RKO (cell line): ENCODE measurements at regions not wholly inside any gene's neighbourhood (a gene's known extent, or its start where the extent isn't known, plus 50 kb on each side); places are given as distances from the start of the nearest gene placed in this dataset.
"Not testable (repeated sequence)": the region's sequence is repeated elsewhere in the genome, so short reads cannot be mapped to it uniquely, and the experiment has no call there.

Experiments used
- DNase-seq: peaks from one replicate; pipeline ENCODE4 v3.0.0-alpha.2; 2016; ENCODE audit warnings: low spot score

GRCh38 chr2:209181984-209182383 is 241.9 kb upstream of the MAP2 start:
- DNase-seq = no peak

DNA sequence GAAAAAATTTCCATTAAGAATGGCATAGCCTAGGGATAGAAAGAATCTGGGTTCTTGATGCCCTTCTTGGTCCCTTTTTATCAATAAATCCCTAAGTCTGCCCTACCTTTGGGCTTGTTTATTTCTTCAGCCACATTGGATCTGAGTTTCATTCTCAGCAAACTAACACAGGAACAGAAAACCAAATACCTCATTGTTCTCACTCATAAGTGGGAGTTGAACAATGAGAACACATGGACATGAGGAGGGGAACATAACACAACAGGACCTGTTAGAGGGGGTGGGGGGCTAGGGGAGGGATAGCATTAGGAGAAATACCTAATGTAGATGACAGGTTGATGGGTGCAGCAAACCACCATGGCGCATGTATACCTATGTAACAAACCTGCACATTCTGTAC is 237.0 kb upstream of the MAP2 start:
- DNase-seq = not testable (repeated sequence)

DNA sequence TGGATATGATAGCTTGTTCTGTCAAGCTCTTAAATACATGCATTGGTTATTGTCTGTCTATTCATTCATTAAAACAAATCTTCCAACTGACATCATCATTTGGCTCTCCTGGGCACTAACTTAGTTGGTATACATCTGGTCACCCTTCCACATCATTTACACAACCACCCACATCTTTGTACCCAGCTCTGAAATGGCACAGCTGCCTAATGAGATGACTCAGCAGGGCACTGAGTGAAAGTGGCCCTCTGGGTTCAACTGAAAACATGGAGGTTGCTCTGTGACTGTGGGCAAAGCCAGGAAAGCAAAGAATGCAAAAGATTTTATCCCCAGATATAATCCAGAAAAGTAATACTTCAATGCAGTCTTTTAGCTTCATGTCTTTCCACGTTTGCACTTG is 234.0 kb upstream of the MAP2 start:
- DNase-seq = no peak

DNA sequence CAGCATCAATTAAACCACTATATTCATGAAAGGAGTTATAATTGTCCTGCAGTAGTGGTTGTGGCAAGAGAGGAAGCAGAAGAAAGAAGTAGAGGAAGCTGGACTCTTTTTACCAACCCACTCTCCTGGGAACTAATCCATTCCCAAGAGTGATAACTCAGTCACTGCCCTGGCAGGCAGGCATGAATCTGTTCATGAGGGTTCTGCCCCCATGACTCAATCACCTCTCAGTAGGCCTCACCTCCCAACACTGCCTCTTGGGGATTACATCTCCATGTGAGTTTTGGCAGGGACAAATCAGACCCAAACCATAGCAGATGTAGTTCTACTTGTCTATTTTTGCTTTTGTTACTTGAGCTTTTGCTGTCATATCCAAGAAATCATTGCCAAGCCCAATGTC is 232.7 kb upstream of the MAP2 start:
- no peak for DNase-seq

DNA sequence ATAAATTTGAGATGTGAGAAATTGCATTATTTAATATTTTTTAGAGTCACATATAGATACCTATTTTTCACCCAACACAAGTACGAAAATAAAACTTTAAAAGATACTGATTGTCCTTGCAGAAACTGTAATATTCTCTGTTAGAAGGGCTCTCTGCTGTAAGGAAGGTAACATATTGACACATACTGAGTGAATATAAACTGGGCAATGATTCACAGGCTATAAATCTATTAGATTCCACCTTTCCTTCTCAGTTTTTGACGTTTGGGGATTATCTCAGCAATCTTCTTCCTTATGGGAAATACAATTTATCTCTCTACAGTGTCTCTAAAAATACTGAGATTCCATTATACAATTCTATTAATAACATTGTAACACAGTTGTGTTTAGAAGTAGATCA is 229.1 kb upstream of the MAP2 start:
- DNase-seq = no peak

DNA sequence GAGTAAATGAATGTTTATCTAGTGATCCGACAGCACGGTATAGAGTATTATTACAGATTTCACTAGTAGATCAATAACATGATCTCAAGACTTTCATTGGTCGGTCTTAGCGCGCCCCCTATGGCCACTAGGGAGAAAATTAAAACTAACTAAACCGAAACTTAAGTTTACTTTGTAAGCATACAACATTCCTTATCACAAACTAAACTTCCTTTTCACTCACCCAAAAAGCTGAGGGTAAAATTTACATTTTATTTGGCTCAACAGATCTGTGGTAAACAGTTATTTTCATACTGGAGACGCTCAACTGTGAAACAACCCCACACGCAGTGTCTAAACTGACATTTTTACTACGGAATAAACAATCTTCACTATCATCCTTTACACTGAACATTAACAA is 215.6 kb upstream of the MAP2 start:
- peak; percentile 50 for DNase-seq

- DNase-seq = no peak
These were observed 213.9 kb upstream of the MAP2 start for GRCh38 chr2:209209943-209210342.

GRCh38 chr2:209230560-209230959 is 193.3 kb upstream of the MAP2 start:
- no peak for DNase-seq

DNA sequence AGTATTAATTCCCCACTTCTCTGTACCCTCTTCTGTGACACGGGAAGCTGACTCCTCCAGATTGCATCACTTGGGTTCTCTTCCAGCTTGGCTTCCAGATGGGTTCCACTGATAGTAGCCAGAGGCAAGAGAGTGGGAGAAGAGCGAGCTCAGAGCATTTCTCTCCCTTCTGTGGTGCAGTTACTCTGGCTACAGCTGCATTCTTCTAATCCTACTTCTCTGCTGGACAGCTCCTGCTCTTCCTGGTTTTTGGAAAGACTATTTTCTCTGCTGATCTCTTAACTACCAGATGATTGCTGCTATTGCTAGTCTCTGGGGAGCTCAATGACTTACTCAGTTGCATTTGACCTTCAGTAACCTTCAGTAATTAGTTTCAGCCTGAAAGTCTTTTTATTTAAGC is 187.5 kb upstream of the MAP2 start:
- DNase-seq = peak; percentile 1

DNA sequence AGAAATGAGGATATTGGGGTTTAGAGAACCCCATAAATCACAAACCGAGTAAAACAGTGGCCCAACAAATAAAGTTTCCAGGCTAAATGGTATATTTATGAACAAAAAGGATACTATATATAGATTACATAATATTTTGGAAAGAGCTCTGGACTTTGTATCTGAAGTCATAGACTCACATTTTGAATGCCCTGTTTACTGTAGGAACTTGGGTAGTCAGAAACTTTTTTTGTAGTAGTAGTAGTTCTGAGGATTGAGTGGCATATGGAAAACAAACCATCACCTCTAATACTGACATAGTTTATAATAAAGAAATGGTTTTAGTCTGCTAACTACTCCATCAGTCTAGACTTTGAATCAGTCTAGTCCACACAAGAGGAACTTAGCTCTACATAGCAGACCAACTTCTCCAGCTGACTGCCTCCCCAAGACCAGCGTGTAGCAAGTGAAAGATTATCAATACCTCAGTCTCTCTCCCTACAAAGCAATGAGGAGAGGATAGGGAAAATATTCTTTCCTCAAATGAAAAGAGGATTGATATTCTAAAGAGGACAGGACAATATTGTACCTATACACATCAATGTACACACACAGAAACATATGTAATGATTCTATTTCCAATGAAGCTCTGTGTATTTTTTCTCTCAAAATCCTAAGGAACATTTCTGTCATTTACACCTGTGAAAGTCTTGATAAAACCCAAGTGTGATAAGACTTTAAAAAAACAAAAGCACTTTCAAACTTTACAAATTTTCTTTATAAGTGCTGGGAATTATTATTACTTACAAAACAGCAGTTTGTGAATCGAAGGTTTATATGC is 184.9 kb upstream of the MAP2 start:
- no peak for DNase-seq

- DNase-seq = no peak
These were observed 184.3 kb upstream of the MAP2 start for GRCh38 chr2:209239585-209239938.

DNA sequence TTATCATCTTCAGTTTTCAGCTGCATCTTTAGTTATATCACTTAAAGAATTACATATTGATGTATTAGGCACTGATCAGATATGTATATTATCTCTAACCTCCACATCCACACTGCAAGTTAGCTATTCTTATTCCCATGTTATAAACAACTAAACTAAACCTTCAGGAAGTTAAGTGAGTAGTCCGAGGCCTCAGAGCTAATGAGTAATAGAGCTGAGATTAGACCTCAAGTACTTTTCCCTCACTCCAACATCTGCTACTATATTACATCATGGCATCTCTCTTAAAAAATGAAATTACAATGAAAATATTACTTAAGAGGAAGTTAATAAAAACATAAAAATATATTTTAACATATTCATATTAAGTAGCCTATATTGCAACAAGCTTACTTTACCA is 183.6 kb upstream of the MAP2 start:
- no peak for DNase-seq

- no peak for DNase-seq
These were observed 170.3 kb upstream of the MAP2 start for GRCh38 chr2:209253544-209253943.

- no peak for DNase-seq
These were observed 164.1 kb upstream of the MAP2 start for GRCh38 chr2:209259767-209260166.

DNA sequence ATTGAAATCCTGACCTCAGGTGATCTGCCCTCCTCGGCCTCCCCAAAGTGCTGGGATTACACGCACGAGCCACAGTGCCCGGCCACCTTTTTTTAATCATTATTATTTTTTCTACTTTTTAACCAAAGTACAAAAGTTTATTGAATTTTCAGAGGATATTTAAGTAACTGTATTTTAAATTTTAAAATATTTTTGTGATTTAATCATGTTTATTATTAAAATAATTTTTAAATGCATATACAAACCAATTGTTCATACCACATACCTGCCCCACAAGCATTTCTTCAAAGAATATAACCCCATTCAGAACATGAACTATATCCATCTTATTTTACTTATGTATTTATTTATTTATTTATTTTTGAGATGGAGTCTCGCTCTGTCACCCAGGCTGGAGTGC is 163.6 kb upstream of the MAP2 start:
- no peak for DNase-seq

DNA sequence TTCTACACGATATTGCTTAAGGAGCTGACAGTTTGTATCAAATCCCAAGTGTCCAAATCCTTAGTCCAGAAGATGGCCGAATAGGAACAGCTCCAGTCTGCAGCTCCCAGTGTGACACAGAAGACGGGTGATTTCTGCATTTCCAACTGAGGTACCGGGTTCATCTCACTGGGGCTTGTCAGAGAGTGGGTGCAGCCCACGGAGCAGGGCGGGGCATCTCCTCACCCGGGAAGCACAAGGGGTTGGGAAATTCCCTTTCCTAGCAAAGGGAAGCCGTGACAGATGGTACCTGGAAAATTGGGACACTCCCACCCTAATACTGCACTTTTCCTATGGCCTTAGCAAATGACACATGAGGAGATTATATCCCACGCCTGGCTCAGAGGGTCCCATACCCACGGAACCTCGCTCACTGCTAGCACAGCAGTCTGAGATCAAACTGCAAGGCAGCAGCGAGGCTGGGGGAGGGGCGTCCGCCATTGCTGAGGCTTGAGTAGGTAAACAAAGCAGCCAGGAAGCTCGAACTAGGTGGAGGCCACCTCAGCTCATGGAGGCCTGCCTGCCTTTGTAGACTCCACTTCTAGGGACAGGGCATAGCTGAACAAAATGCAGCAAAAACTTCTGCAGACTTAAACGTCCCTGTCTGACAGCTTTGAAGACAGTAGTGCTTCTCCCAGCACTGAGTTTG is 162.3 kb upstream of the MAP2 start:
- not testable (repeated sequence) for DNase-seq

- no peak for DNase-seq
These were observed 154.8 kb upstream of the MAP2 start for GRCh38 chr2:209269024-209269423.

- no peak for DNase-seq
These were observed 147.8 kb upstream of the MAP2 start for GRCh38 chr2:209276000-209276399.

DNA sequence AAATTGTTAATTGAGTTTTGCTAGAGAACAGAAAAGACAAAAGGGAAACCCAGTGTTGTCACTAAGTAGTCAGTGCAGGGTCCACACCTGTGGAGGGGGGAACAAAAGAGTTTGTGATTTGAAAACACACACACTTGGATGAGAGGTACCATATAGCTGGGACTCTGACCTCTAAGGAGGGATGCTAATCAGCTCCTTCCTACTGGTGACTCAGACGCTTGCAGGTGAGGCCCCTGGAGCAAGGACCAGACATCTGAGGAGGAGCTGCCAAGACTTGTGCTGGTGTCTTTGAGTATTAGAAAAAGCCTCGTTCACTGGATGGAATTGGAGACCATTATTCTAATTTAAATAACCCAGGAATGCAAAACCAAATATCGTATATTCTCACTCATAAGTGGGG is 146.4 kb upstream of the MAP2 start:
- no peak for DNase-seq

DNA sequence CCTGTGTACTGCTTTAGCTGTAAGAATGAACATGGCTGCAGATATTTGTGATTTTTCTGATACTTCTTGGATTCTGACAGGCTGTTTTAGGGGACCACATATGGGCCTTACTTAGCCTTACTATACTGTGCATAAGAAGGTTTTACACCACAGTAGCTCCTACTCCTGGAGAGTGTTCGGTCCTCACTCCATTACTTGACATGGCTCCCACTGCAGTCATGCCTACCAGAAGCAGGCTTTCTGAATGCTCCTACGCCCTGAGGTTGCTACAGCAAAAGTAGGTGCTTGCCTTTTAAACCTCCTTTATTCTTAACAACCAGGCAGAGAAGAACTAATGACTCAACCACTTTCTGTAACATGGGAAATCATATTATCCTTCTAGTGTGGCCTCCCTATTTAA is 125.2 kb upstream of the MAP2 start:
- no peak for DNase-seq

- not testable (repeated sequence) for DNase-seq
These were observed 124.4 kb upstream of the MAP2 start for GRCh38 chr2:209299478-209299877.

- not testable (repeated sequence) for DNase-seq
These were observed 123.1 kb upstream of the MAP2 start for GRCh38 chr2:209300766-209301165.

GRCh38 chr2:209305026-209305425 is 118.8 kb upstream of the MAP2 start:
- no peak for DNase-seq

DNA sequence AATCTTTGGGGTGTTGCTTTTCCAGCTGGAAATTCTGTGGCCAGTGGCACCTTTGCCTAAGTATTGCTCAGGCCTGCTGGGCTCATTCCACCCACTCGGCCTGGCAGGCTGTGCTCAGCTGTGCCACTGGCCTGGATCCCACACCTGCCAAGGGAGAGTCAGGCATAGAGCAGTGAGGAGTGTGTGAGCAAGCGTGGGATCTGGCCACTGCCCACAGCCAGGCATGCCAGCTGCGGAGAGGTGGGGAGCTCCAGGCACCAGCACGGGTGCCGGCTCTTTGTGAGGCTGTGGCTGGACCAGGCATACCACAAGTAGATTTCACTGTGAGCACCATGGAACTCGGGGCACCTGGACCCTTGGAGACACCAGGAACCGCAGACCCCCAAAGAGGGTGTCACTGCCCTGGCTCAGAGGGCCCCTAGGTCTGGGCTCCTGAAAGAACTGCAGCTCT is 118.1 kb upstream of the MAP2 start:
- no peak for DNase-seq
